ENCODE measurements at regions not wholly inside any gene's neighbourhood (a gene's known extent, or its start where the extent isn't known, plus 50 kb on each side); places are given as distances from the start of the nearest gene placed in this dataset.

DNA sequence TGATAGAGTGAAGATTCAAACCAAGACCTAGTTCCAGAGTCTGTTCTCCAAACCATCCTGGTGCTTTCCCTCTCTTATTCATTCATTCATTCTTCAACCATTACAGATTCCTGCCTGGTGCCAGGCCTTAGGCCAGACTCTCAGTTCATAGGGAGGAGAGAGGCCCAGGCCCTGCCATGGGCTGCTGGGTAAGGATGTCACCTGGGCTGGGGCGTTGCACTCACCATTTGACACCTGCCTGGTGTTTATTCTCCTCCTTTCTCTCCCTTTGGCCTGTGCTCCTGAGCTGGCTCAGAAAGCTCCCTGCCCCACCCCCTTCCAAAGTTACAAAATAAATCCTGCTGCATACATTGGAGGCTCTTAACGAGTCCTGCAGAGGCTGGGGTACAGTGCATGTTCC is 549.8 kb downstream of the MATN1 start:
- Histone ChIP-seq H3K4me3 (ENCODE audit: low read length) (no peak overlapping the region), H3K9ac (ENCODE audit: extremely low read depth, low read length, poor library complexity, severe bottlenecking) (no peak overlapping the region), H3K27ac (ENCODE audit: low read depth, low read length) (no peak overlapping the region), H3K27me3 (ENCODE audit: control insufficient read depth, insufficient read depth, low read length, poor library complexity, severe bottlenecking) (no peaks in the 10 kb centered on the region), H3K4me1 (ENCODE audit: control insufficient read depth, insufficient read depth, low read length) (peaks cover 11% of the 10 kb centered on the region), H3K9me3 (ENCODE audit: control insufficient read depth, low read length) (peaks cover 11% of the 10 kb centered on the region), H3K36me3 (ENCODE audit: control insufficient read depth, insufficient read depth, low read length) (no peaks in the 10 kb centered on the region)
- H3K36me3 Mint-ChIP-seq (ENCODE audit: low read depth), result no peaks in the 10 kb centered on the region
- no peaks in the 10 kb centered on the region for H3K27me3 Mint-ChIP-seq (ENCODE audit: insufficient read depth)
- H3K4me1 Mint-ChIP-seq, result peaks cover 44% of the 10 kb centered on the region
- 39% methylated on average over 2 of the region's 2 CpGs for WGBS, 2 experiments (ENCODE audit: insufficient coverage in 1 of 2, insufficient read length in 1 of 2)
- DNase-seq, result peak; percentile 25
- no peak overlapping the region for H3K4me3 Mint-ChIP-seq
- H3K9me3 Mint-ChIP-seq, result no peaks in the 10 kb centered on the region
- no peak for TF ChIP-seq CTCF (conservative IDR thresholded peaks at IDR 0.05)
- no peak overlapping the region for H3K27ac Mint-ChIP-seq

- H3K27ac ChIP-seq (ENCODE audit: low read depth, low read length), result no peak overlapping the region
- H3K9me3 ChIP-seq (ENCODE audit: control insufficient read depth, low read length), result peaks cover 5% of the 10 kb centered on the region
- Mint-ChIP-seq H3K4me3 (no peak overlapping the region), H3K36me3 (ENCODE audit: low read depth) (no peaks in the 10 kb centered on the region), H3K27me3 (ENCODE audit: insufficient read depth) (no peaks in the 10 kb centered on the region), H3K4me1 (peaks cover 44% of the 10 kb centered on the region), H3K27ac (no peak overlapping the region), H3K9me3 (no peaks in the 10 kb centered on the region)
- no peaks in the 10 kb centered on the region for H3K27me3 ChIP-seq (ENCODE audit: control insufficient read depth, insufficient read depth, low read length, poor library complexity, severe bottlenecking)
- H3K9ac ChIP-seq (ENCODE audit: extremely low read depth, low read length, poor library complexity, severe bottlenecking), result no peak overlapping the region
- DNase-seq, result peak; percentile 27
- TF ChIP-seq CTCF (conservative IDR thresholded peaks at IDR 0.05), result no peak
- H3K36me3 ChIP-seq (ENCODE audit: control insufficient read depth, insufficient read depth, low read length), result no peaks in the 10 kb centered on the region
- H3K4me1 ChIP-seq (ENCODE audit: control insufficient read depth, insufficient read depth, low read length), result peaks cover 11% of the 10 kb centered on the region
- WGBS, 2 experiments (ENCODE audit: insufficient coverage in 1 of 2, insufficient read length in 1 of 2), result 71 to 83% methylated on average over 1 to 2 of the region's 2 CpGs
- H3K4me3 ChIP-seq (ENCODE audit: low read length), result no peak overlapping the region
Measured at GRCh38 chr1:30172757-30173156, 550.6 kb downstream of the MATN1 start.

- Mint-ChIP-seq H3K27ac (no peak overlapping the region), H3K36me3 (ENCODE audit: low read depth) (no peaks in the 10 kb centered on the region), H3K4me3 (no peak overlapping the region), H3K9me3 (no peaks in the 10 kb centered on the region), H3K27me3 (ENCODE audit: insufficient read depth) (no peaks in the 10 kb centered on the region), H3K4me1 (peaks cover 44% of the 10 kb centered on the region)
- Histone ChIP-seq H3K4me3 (ENCODE audit: low read length) (no peak overlapping the region), H3K27ac (ENCODE audit: low read depth, low read length) (no peak overlapping the region), H3K4me1 (ENCODE audit: control insufficient read depth, insufficient read depth, low read length) (peaks cover 11% of the 10 kb centered on the region), H3K27me3 (ENCODE audit: control insufficient read depth, insufficient read depth, low read length, poor library complexity, severe bottlenecking) (no peaks in the 10 kb centered on the region), H3K36me3 (ENCODE audit: control insufficient read depth, insufficient read depth, low read length) (no peaks in the 10 kb centered on the region), H3K9me3 (ENCODE audit: control insufficient read depth, low read length) (peaks cover 5% of the 10 kb centered on the region), H3K9ac (ENCODE audit: extremely low read depth, low read length, poor library complexity, severe bottlenecking) (no peak overlapping the region)
- WGBS, 2 experiments (ENCODE audit: insufficient coverage in 1 of 2, insufficient read length in 1 of 2), result 74 to 100% methylated on average over 3 to 5 of the region's 5 CpGs
- peak; percentile 42 for DNase-seq
- no peak for TF ChIP-seq CTCF (conservative IDR thresholded peaks at IDR 0.05)
Measured at GRCh38 chr1:30172299-30172694, 551.1 kb downstream of the MATN1 start.

All from endodermal cell (in vitro differentiated cells).